Raji (cell line): ENCODE measurements at regions not wholly inside any gene's neighbourhood (a gene's known extent, or its start where the extent isn't known, plus 50 kb on each side); places are given as distances from the start of the nearest gene placed in this dataset.

Experiments
- POLR2A ChIP-seq: IDR thresholded peaks from 2 replicates; pipeline ENCODE4 v1.6.1; 2011; ENCODE audit warnings: low read depth, low read length, control low read depth; ENCODE audit not compliant: insufficient read depth

GRCh38 chr6:15842727-15843117, 179.9 kb upstream of the DTNBP1 start:
- TF ChIP-seq POLR2A, result no peak

GRCh38 chr6:15841937-15842726, 179.3 kb upstream of the DTNBP1 start:
- TF ChIP-seq POLR2A, result no peak

- TF ChIP-seq POLR2A, result no peak
Observed at GRCh38 chr6:15839969-15840541, 177.2 kb upstream of the DTNBP1 start.

- TF ChIP-seq POLR2A, result no peak
Observed at GRCh38 chr6:15837205-15837604, 174.4 kb upstream of the DTNBP1 start.

GRCh38 chr6:15832841-15833240, 170.0 kb upstream of the DTNBP1 start:
- no peak for TF ChIP-seq POLR2A

- TF ChIP-seq POLR2A, result no peak
Observed at GRCh38 chr6:15829156-15829555, 166.3 kb upstream of the DTNBP1 start.

GRCh38 chr6:15827496-15828255, 164.8 kb upstream of the DTNBP1 start:
- TF ChIP-seq POLR2A, result no peak

GRCh38 chr6:15826814-15827318, 164.0 kb upstream of the DTNBP1 start:
- TF ChIP-seq POLR2A, result no peak

- TF ChIP-seq POLR2A, result no peak
Observed at GRCh38 chr6:15825332-15825930, 162.6 kb upstream of the DTNBP1 start.

- no peak for TF ChIP-seq POLR2A
Observed at GRCh38 chr6:15824811-15825210, 162.0 kb upstream of the DTNBP1 start.

- TF ChIP-seq POLR2A, result no peak
Observed at GRCh38 chr6:15823838-15824414, 161.1 kb upstream of the DTNBP1 start.

- no peak for TF ChIP-seq POLR2A
Observed at GRCh38 chr6:15822835-15823234, 160.0 kb upstream of the DTNBP1 start.

- no peak for TF ChIP-seq POLR2A
Observed at GRCh38 chr6:15819841-15820240, 157.0 kb upstream of the DTNBP1 start.

- no peak for TF ChIP-seq POLR2A
Observed at GRCh38 chr6:15819226-15819625, 156.4 kb upstream of the DTNBP1 start.

- no peak for TF ChIP-seq POLR2A
Observed at GRCh38 chr6:15818491-15818890, 155.7 kb upstream of the DTNBP1 start.

GRCh38 chr6:15818044-15818443, 155.2 kb upstream of the DTNBP1 start:
- TF ChIP-seq POLR2A, result no peak

- no peak for TF ChIP-seq POLR2A
Observed at GRCh38 chr6:15817100-15817499, 154.3 kb upstream of the DTNBP1 start.
